Prostate gland (tissue), 2 donors: ENCODE measurements at regions not wholly inside any gene's neighbourhood (a gene's known extent, or its start where the extent isn't known, plus 50 kb on each side); places are given as distances from the start of the nearest gene placed in this dataset.

Source experiments
- DNase-seq: peaks from one replicate; pipeline ENCODE4 v3.0.0-alpha.2; 2019; ENCODE audit warnings: low spot score
- H3K27ac ChIP-seq, 2 donors: fragments of 200-600 bp; sonication (generic); 2 replicates each; pipeline ENCODE4 v1.5.1; 2017 to 2019
- H3K27me3 ChIP-seq: fragments of 200-600 bp; sonication (generic); replicated peaks from 2 replicates; pipeline ENCODE4 v1.5.1; 2019; ENCODE audit not compliant: insufficient read depth
- H3K36me3 ChIP-seq, 2 donors: fragments of 200-600 bp; sonication (generic); 1 replicate in 1 of 2; 2 replicates in 1 of 2; pipeline versions ENCODE4 v1.5.1 to v1.8.1; 2017 to 2019
- H3K4me1 ChIP-seq: fragments of 200-600 bp; sonication (generic); replicated peaks from 2 replicates; pipeline ENCODE4 v1.5.1; 2019
- H3K4me3 ChIP-seq, 2 donors: fragments of 200-600 bp; sonication (generic); 2 replicates each; pipeline ENCODE4 v1.5.1; 2017 to 2019
- H3K9me3 ChIP-seq: fragments of 200-600 bp; sonication (generic); 2 replicates; pipeline ENCODE4 v1.5.1; 2017
- CTCF ChIP-seq, 4 experiments: fragments of 200-600 bp in 2 of 4; fragments of 450-650 bp in 2 of 4; sonication (generic) in 2 of 4; IDR thresholded peaks; 1 replicate in 3 of 4; 2 replicates in 1 of 4; pipeline ENCODE4 v1.5.1; 2016 to 2019; ENCODE audit warnings: antibody characterized with exemption in 4 of 4, mild to moderate bottlenecking in 2 of 4, moderate library complexity in 2 of 4
- POLR2A ChIP-seq: fragments of 450-650 bp; IDR thresholded peaks from one replicate; pipeline ENCODE4 v1.6.1; 2016; ENCODE audit warnings: antibody characterized with exemption, mild to moderate bottlenecking
- POLR2AphosphoS5 ChIP-seq: sonication (generic); formaldehyde crosslinking; IDR thresholded peaks from one replicate; pipeline ENCODE4 v1.6.1; 2017; ENCODE audit warnings: antibody characterized with exemption
- WGBS: methylation state at CpG from one replicate; pipeline ENCODE4 v1.1.5; 2018; 5-methylcytosine and 5-hydroxymethylcytosine counted together
- intact Hi-C: fragments of 100-400 bp; cut with DNase I; formaldehyde crosslinking; loops from one replicate; pipeline ENCODE4 v1.14.2; 2022

DNA sequence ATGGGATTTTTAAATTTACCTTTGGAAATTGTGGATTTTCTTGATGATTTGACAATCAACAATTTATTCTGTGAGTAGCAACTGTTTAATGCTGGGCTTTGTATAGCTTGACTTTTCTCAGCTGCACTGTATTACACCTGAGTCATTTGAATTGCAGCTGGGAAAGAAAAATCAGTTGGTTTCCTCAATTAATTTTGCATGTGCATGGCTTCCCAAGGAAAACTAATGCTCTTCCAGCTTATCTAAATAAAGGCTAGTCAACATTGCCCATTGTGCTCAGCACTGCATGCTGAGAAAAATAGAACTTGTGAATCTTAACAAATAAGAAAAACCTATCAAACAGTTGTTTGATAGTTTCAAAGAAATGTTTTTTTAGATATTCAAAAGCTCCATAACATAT lies 268.3 kb upstream of the CDH20 start:
- intact Hi-C loops = no loop called here
- H3K4me1 ChIP-seq = no peaks in the 10 kb centered on the region
- no peak for TF ChIP-seq POLR2A
- TF ChIP-seq POLR2AphosphoS5 = no peak
- no peak for TF ChIP-seq CTCF (IDR thresholded peaks at IDR 0.05)
- H3K4me3 ChIP-seq = no peak overlapping the region
- no peaks in the 10 kb centered on the region for H3K9me3 ChIP-seq
- no peaks in the 10 kb centered on the region for H3K36me3 ChIP-seq
- H3K27ac ChIP-seq = no peak overlapping the region
- DNase-seq = no peak
- H3K27me3 ChIP-seq = no peaks in the 10 kb centered on the region

DNA sequence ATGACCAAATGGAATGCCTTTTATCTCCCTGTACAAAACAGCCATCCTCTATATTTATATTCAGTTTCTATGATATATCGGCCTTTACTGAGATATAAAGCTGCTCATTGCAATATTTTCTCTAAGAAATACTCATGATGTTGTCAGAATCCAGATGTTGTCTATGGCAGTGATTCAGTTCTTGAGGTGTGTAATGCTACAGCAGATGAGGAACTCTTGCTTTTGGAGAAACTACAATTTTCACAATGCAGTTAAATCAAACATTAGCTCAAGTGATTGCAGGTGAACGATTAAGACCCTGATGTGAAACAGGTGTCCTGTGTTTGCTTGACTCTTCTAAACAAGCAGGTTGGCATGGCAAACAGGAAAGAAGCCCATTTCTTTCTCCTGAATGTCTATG lies 256.2 kb upstream of the CDH20 start:
- Histone ChIP-seq H3K27ac (no peak overlapping the region), H3K9me3 (no peaks in the 10 kb centered on the region), H3K4me3 (no peak overlapping the region), H3K36me3 (no peaks in the 10 kb centered on the region), H3K4me1 (no peaks in the 10 kb centered on the region), H3K27me3 (no peaks in the 10 kb centered on the region)
- WGBS = 73% methylated on average over 2 of the region's 2 CpGs
- no peak for TF ChIP-seq CTCF (IDR thresholded peaks at IDR 0.05)
- TF ChIP-seq POLR2A = no peak
- no peak for TF ChIP-seq POLR2AphosphoS5
- no peak for DNase-seq
- intact Hi-C loops = no loop called here

- H3K36me3 ChIP-seq = no peaks in the 10 kb centered on the region
- intact Hi-C loops = no loop called here
- H3K9me3 ChIP-seq = no peaks in the 10 kb centered on the region
- WGBS = 85% methylated on average over 3 of the region's 3 CpGs
- no peak for DNase-seq
- H3K4me1 ChIP-seq = no peaks in the 10 kb centered on the region
- H3K27me3 ChIP-seq = no peaks in the 10 kb centered on the region
- no peak overlapping the region for H3K4me3 ChIP-seq
- no peak overlapping the region for H3K27ac ChIP-seq
- TF ChIP-seq POLR2AphosphoS5 = no peak
- no peak for TF ChIP-seq POLR2A
- TF ChIP-seq CTCF (IDR thresholded peaks at IDR 0.05) = no peak
These were observed 253.5 kb upstream of the CDH20 start for GRCh38 chr18:61079714-61080113.

GRCh38 chr18:61080954-61081528 lies 252.2 kb upstream of the CDH20 start:
- no peak for DNase-seq
- no peak overlapping the region for H3K27ac ChIP-seq
- TF ChIP-seq POLR2A (no peak), POLR2AphosphoS5 (no peak), CTCF (IDR thresholded peaks at IDR 0.05) (no peak)
- no peaks in the 10 kb centered on the region for H3K27me3 ChIP-seq
- H3K36me3 ChIP-seq = no peaks in the 10 kb centered on the region
- no peak overlapping the region for H3K4me3 ChIP-seq
- WGBS = 81% methylated on average over 3 of the region's 3 CpGs
- H3K4me1 ChIP-seq = no peaks in the 10 kb centered on the region
- no peaks in the 10 kb centered on the region for H3K9me3 ChIP-seq
- intact Hi-C loops = no loop called here

DNA sequence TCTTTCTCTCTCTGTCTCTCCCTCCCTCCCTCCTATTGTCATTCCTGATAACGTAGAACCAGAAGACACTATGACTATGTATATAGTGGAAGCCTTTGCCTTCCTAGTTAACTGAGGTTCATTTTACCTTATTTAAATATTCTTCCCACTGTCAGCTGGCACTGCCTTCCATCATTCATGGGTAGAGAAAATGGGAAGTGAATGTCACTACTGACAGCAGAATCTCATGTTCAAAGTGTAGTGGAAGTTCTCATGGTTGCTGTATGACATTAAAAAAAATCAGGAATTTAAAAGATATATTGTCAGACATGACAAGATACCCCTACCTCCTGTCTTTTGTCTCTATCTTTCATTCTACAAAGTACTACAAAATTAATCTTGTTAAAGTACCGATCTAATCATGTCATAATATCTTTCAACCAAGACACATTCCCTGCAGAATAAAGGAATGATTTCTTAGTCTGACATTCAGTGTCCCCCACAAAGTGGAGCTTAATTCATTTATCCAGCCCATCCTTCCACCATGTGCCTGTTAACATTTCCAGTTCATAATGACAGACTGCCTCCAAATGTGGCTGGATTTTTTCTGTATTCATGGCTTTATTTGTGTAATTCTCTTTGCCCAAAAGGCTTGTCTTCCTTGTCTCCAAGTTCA lies 250.1 kb upstream of the CDH20 start:
- intact Hi-C loops = no loop called here
- no peaks in the 10 kb centered on the region for H3K27me3 ChIP-seq
- 60% methylated on average over 2 of the region's 2 CpGs for WGBS

More for the DNA sequence above, 250.1 kb upstream of the CDH20 start:
- Histone ChIP-seq H3K36me3 (no peaks in the 10 kb centered on the region), H3K4me3 (no peak overlapping the region), H3K27ac (no peak overlapping the region), H3K4me1 (no peaks in the 10 kb centered on the region), H3K9me3 (no peaks in the 10 kb centered on the region)
- TF ChIP-seq POLR2A = no peak
- TF ChIP-seq CTCF (IDR thresholded peaks at IDR 0.05) = no peak
- TF ChIP-seq POLR2AphosphoS5 = no peak
- DNase-seq = no peak
